C4-2B (cell line): ENCODE measurements at regions not wholly inside any gene's neighbourhood (a gene's known extent, or its start where the extent isn't known, plus 50 kb on each side); places are given as distances from the start of the nearest gene placed in this dataset.

Experiments
- H3K27ac ChIP-seq: fragments of 450-650 bp; 2 replicates; pipeline ENCODE4 v1.5.1; 2017
- ZFX ChIP-seq: fragments of 450-650 bp; IDR thresholded peaks from 2 replicates; pipeline ENCODE4 v1.6.1; 2017
- TF ChIP-seq, protein P1 (sequence below): fragments of 450-650 bp; conservative IDR thresholded peaks from 2 replicates; pipeline ENCODE4 v1.5.1; 2017; ENCODE audit warnings: mild to moderate bottlenecking

DNA sequence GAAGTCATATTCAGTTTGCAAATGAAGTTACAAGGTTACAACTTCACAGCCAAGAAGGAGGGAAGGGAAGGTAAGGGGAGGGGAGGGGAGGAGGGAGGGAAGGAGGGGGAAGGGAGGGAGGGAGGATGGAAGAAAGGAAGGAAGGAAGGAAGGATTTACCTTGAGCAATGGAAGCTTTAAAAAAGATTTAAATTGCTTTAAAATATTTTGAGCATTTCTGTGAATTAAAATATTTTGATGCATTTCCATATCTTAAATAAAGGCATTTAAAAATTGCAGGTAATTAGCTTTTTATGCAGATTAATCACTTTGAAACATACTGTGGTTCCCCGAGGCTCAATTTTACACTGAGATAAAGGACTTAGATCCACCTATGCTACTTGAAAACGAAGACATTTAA, 618.0 kb downstream of the TFAP2A start:
- no peak overlapping the region for H3K27ac ChIP-seq
- TF ChIP-seq, protein P1, sequence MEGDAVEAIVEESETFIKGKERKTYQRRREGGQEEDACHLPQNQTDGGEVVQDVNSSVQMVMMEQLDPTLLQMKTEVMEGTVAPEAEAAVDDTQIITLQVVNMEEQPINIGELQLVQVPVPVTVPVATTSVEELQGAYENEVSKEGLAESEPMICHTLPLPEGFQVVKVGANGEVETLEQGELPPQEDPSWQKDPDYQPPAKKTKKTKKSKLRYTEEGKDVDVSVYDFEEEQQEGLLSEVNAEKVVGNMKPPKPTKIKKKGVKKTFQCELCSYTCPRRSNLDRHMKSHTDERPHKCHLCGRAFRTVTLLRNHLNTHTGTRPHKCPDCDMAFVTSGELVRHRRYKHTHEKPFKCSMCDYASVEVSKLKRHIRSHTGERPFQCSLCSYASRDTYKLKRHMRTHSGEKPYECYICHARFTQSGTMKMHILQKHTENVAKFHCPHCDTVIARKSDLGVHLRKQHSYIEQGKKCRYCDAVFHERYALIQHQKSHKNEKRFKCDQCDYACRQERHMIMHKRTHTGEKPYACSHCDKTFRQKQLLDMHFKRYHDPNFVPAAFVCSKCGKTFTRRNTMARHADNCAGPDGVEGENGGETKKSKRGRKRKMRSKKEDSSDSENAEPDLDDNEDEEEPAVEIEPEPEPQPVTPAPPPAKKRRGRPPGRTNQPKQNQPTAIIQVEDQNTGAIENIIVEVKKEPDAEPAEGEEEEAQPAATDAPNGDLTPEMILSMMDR, result no peak
- no peak for TF ChIP-seq ZFX

DNA sequence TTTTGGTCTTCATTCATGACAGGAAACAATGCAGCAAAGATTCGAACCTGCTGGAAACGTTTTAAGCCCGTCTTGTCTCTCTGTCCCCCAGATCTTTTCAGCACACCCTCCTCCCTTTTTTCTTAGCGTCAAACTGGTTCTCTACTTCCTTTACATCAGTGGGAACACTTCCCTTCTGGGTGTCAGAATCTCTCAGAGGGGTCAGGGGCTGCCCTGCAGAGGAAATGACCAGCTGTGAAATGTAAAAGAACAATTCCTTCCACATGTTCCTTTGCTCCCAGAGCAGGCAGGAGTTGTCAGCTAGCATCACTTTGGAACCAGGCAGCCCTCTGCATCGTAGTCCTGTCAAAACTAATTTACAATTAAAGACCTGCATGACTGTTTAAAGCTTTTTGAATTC, 619.0 kb downstream of the TFAP2A start:
- H3K27ac ChIP-seq, result no peak overlapping the region
- TF ChIP-seq, protein P1, result no peak
- no peak for TF ChIP-seq ZFX

DNA sequence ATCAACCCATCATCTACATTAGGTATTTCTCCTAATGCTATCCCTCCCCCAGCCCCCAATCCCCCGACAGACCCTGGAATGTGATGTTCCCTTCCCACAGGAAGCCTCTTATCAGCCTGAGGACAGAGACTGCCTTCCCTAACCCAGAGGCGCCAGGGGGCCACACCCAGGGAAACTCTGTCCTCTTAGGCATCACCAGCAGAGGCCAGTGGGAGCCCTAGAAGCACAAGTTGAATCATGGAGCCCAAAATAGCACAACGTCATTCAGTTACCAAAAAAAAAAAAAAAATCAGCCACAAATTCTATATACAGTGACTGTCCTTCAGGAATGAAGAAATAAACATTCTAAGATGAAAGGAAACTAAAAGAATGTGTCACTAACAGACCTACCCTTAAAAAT, 625.7 kb downstream of the TFAP2A start:
- no peak overlapping the region for H3K27ac ChIP-seq
- TF ChIP-seq ZFX, result no peak
- TF ChIP-seq, protein P1, result no peak

DNA sequence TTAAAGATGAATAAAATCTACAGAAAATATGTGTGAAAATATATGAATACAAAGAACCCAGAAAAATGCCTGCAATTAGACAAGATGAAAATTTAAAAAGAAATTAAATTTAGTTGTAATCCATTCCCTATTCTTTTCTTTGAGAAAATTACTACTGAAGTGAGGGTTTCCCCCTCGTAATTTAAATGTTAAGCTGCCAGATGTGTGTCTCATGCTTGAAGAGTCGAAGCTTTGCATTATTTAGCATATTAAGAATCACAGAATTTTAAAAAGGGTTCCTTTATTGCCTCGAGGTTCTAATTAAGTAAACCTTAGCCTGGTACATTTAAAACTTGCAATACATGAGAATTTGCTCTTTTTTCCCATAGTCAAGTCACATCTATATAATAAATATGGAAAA, 630.1 kb downstream of the TFAP2A start:
- H3K27ac ChIP-seq, result no peak overlapping the region
- no peak for TF ChIP-seq ZFX
- TF ChIP-seq, protein P1, result no peak

DNA sequence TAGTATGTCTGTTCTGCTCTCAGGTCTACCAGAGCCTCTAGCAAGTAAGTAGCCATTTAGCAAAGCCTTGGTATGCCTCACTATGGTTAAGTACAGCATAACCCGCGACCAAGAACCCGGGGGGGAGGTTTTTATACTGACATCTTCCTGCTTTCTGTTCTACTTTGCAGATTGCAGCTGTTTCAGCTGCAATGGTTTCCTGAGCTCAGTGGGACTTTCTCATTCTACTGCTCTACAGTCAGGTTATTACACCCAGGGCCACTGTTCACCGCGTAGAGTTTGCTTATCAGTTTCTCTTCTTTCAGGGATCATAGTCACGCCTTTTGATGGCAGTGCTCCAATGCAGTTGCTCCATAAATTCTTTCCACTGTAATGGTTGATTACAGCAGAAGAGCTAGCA, 631.3 kb downstream of the TFAP2A start:
- TF ChIP-seq ZFX, result no peak
- TF ChIP-seq, protein P1, result no peak
- H3K27ac ChIP-seq, result no peak overlapping the region

DNA sequence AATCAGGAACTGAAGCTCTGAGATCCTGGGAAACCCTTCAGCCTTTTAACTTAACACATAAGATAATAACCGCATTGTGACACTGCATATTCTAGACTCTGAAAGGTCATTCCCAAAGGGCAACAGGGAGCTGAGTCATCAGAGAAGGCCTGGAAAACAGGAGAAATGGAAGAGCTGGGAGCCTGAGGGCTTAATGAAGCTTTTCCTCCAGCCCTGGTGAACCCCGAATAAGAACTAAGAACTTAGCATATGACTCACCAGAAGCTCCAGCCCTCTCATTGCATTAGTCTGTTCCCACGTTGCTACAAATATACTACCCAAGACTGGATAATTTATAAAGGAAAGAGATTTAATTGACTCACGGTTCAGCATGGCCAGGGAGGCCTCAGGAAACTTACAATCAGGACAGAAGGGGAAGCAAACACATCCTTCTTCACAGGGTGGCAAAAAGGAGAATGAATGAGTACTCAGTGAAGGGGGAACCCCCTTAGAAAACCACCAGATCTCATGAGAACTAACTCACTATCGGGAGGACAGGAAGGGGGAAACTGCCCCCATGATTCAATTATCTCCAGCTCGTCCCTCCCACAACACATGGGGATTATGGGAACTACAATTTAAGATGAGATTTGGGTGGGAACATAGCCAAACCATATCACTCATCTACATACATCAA, 648.5 kb downstream of the TFAP2A start:
- no peak overlapping the region for H3K27ac ChIP-seq
- TF ChIP-seq ZFX, result no peak
- TF ChIP-seq, protein P1, result no peak

DNA sequence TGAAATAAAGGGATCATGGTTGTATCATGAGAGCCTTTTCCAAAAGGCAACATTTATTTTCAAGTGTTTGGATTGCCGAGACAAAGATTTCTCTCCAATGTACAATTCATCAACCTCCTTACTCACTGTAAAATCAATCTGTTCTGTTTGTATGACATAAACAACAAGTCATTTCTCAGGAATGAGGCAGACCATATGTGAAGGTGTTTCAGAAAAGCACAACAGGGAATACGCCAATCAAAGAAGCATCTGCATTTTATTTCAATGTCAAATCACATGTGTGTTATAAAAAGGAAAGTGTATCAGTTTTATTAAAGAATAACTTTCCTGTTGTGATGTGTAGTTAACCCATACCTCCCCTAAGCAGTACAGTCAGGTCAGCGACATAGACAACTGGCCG, 653.7 kb downstream of the TFAP2A start:
- no peak for TF ChIP-seq ZFX
- TF ChIP-seq, protein P1, result no peak

More for the DNA sequence above, 653.7 kb downstream of the TFAP2A start:
- no peak overlapping the region for H3K27ac ChIP-seq
